ENCODE measurements at regions not wholly inside any gene's neighbourhood (a gene's known extent, or its start where the extent isn't known, plus 50 kb on each side); places are given as distances from the start of the nearest gene placed in this dataset.
"Not testable (repeated sequence)": the region's sequence is repeated elsewhere in the genome, so short reads cannot be mapped to it uniquely, and the experiment has no call there.

DNA sequence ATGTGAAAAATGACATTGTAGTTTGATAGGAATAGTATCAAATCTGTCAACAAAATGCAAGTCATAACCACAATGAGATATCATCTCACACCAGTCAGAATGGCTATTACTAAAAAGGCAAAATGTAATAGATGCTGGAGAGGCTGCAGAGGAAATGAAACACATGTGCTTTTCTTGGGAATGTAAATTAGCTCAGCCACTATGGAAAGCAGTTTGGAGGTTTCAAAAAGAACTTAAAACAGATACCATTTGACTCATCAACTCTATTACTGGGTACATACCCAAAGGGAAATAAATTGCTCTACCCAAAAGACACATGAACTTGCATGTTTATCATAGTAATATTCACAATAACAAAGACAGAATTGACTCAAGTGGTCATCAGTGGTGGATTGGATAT is 572.6 kb downstream of the TRIB2 start:
- Mint-ChIP-seq H3K27me3 (no peaks in the 10 kb centered on the region), H3K9me3 (ENCODE audit: low read depth) (peaks cover 10% of the 10 kb centered on the region), H3K4me3 (no peak overlapping the region), H3K27ac (no peak overlapping the region), H3K36me3 (no peaks in the 10 kb centered on the region), H3K4me1 (ENCODE audit: low read depth) (no peaks in the 10 kb centered on the region)

DNA sequence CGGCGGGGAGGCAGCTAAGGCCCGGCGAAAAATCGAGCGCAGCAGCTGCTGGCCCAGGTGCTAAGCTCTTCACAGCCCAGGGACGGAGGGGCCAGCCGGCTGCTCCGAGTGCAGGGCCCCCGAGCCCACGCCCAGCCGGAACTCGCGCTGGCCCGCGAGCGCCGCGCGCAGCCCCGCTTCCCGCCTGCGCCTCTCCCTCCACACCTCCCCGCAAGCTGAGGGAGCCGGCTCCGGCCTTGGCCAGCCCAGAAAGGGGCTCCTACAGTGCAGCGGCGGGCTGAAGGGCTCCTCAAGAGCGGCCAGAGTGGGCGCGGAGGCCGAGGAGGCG is 591.7 kb downstream of the TRIB2 start:
- not testable (repeated sequence) for H3K27me3 Mint-ChIP-seq; H3K9me3 Mint-ChIP-seq (ENCODE audit: low read depth); H3K27ac Mint-ChIP-seq; H3K4me3 Mint-ChIP-seq; H3K4me1 Mint-ChIP-seq (ENCODE audit: low read depth); H3K36me3 Mint-ChIP-seq

DNA sequence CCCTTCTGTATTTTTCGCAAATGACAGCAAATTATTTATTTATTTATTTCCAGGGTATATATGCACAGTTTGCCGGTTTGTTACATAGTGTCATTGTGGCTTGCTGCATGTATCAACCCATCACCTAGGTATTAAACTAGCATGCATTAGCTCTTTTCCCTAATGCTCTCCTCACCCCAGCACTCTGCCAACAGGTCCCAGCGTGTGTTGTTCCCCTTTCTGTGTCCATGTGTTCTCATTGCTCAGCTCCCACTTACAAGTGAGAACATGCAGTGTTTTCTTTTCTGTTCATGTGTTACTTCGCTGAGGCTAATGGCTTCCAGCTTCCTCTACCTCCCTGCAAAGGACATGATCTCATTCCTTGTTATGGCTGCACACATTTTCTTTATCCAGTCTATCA is 592.3 kb downstream of the TRIB2 start:
- no peak overlapping the region for H3K4me3 Mint-ChIP-seq
- no peak overlapping the region for H3K27ac Mint-ChIP-seq
- no peaks in the 10 kb centered on the region for H3K36me3 Mint-ChIP-seq
- peaks cover 8% of the 10 kb centered on the region for H3K9me3 Mint-ChIP-seq (ENCODE audit: low read depth)
- no peaks in the 10 kb centered on the region for H3K27me3 Mint-ChIP-seq
- no peaks in the 10 kb centered on the region for H3K4me1 Mint-ChIP-seq (ENCODE audit: low read depth)

GRCh38 chr2:13332060-13332459 is 615.3 kb downstream of the TRIB2 start:
- peaks cover 6% of the 10 kb centered on the region for H3K9me3 Mint-ChIP-seq (ENCODE audit: low read depth)
- H3K4me1 Mint-ChIP-seq (ENCODE audit: low read depth) = no peaks in the 10 kb centered on the region

GRCh38 chr2:13334071-13334470 is 617.3 kb downstream of the TRIB2 start:
- not testable (repeated sequence) for H3K27me3 Mint-ChIP-seq; H3K27ac Mint-ChIP-seq; H3K36me3 Mint-ChIP-seq; H3K9me3 Mint-ChIP-seq (ENCODE audit: low read depth); H3K4me1 Mint-ChIP-seq (ENCODE audit: low read depth); H3K4me3 Mint-ChIP-seq

More at GRCh38 chr2:13332060-13332459, 615.3 kb downstream of the TRIB2 start:
- Mint-ChIP-seq H3K27ac (no peak overlapping the region), H3K4me3 (no peak overlapping the region), H3K36me3 (no peaks in the 10 kb centered on the region), H3K27me3 (no peaks in the 10 kb centered on the region)

DNA sequence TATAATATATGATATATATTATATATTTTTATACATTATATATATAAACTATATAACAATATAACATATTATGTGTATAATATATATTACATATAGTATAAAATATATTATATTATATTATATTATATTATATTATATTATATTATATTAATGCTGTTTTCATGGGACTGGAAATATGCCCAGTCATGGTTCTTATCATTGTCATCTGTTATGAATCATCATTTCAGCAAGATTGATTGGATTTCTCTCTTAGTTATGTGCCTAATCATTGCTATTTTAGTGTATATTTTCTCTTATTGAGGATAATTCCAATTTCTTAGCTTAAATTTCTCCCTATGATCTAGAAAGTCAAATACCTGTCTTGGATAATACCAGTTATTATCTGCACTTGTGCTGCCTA is 617.8 kb downstream of the TRIB2 start:
- no peak overlapping the region for H3K4me3 Mint-ChIP-seq

GRCh38 chr2:13335862-13336535 is 619.3 kb downstream of the TRIB2 start:
- H3K9me3 Mint-ChIP-seq (ENCODE audit: low read depth) = peaks cover 6% of the 10 kb centered on the region
- H3K36me3 Mint-ChIP-seq = no peaks in the 10 kb centered on the region
- H3K4me3 Mint-ChIP-seq = no peak overlapping the region
- no peak overlapping the region for H3K27ac Mint-ChIP-seq
- H3K4me1 Mint-ChIP-seq (ENCODE audit: low read depth) = no peaks in the 10 kb centered on the region
- H3K27me3 Mint-ChIP-seq = no peaks in the 10 kb centered on the region

More for the DNA sequence above, 617.8 kb downstream of the TRIB2 start:
- H3K27ac Mint-ChIP-seq = no peak overlapping the region
- no peaks in the 10 kb centered on the region for H3K36me3 Mint-ChIP-seq
- peaks cover 6% of the 10 kb centered on the region for H3K9me3 Mint-ChIP-seq (ENCODE audit: low read depth)
- H3K27me3 Mint-ChIP-seq = no peaks in the 10 kb centered on the region
- H3K4me1 Mint-ChIP-seq (ENCODE audit: low read depth) = no peaks in the 10 kb centered on the region

GRCh38 chr2:13351068-13351467 is 634.3 kb downstream of the TRIB2 start:
- no peaks in the 10 kb centered on the region for H3K9me3 Mint-ChIP-seq (ENCODE audit: low read depth)
- H3K4me3 Mint-ChIP-seq = no peak overlapping the region
- H3K4me1 Mint-ChIP-seq (ENCODE audit: low read depth) = no peaks in the 10 kb centered on the region
- H3K27ac Mint-ChIP-seq = no peak overlapping the region
- no peaks in the 10 kb centered on the region for H3K36me3 Mint-ChIP-seq
- peaks cover 2% of the 10 kb centered on the region for H3K27me3 Mint-ChIP-seq

- Mint-ChIP-seq H3K9me3 (ENCODE audit: low read depth) (no peaks in the 10 kb centered on the region), H3K4me3 (no peak overlapping the region), H3K4me1 (ENCODE audit: low read depth) (no peaks in the 10 kb centered on the region), H3K27me3 (peaks cover 2% of the 10 kb centered on the region), H3K27ac (no peak overlapping the region), H3K36me3 (no peaks in the 10 kb centered on the region)
Measured at GRCh38 chr2:13353083-13353482, 636.3 kb downstream of the TRIB2 start.

- no peaks in the 10 kb centered on the region for H3K36me3 Mint-ChIP-seq
Measured at GRCh38 chr2:13354031-13354430, 637.3 kb downstream of the TRIB2 start.

GRCh38 chr2:13381928-13382327 is 665.2 kb downstream of the TRIB2 start:
- H3K4me1 Mint-ChIP-seq (ENCODE audit: low read depth); H3K9me3 Mint-ChIP-seq (ENCODE audit: low read depth); H3K4me3 Mint-ChIP-seq; H3K27me3 Mint-ChIP-seq; H3K27ac Mint-ChIP-seq; H3K36me3 Mint-ChIP-seq: not testable (repeated sequence)

More at GRCh38 chr2:13354031-13354430, 637.3 kb downstream of the TRIB2 start:
- Mint-ChIP-seq H3K27me3 (peaks cover 2% of the 10 kb centered on the region), H3K9me3 (ENCODE audit: low read depth) (no peaks in the 10 kb centered on the region), H3K27ac (no peak overlapping the region), H3K4me1 (ENCODE audit: low read depth) (no peaks in the 10 kb centered on the region), H3K4me3 (no peak overlapping the region)

GRCh38 chr2:13389172-13389571 is 672.4 kb downstream of the TRIB2 start:
- not testable (repeated sequence) for H3K4me1 Mint-ChIP-seq (ENCODE audit: low read depth); H3K4me3 Mint-ChIP-seq; H3K27me3 Mint-ChIP-seq; H3K36me3 Mint-ChIP-seq; H3K27ac Mint-ChIP-seq; H3K9me3 Mint-ChIP-seq (ENCODE audit: low read depth)

DNA sequence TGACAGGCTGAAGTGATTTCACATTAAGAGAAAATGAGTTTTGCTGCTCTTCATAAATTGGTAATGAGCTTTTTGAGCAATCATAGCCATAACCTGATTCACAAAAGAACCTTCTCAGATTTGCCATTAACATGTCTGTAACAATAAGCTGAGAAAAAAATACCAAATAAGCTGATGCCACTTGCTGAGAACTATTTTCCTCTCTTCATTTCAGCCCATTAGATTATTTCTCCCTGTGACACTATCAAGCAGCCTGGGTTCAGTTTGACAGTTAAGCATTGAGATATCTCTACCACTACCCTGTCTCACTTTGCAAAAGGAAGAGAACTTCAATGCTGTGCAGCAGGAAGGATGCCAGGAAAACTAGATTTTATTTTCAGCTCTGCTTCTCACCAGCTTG is 673.9 kb downstream of the TRIB2 start:
- H3K4me1 Mint-ChIP-seq (ENCODE audit: low read depth) = no peaks in the 10 kb centered on the region
- H3K9me3 Mint-ChIP-seq (ENCODE audit: low read depth) = peaks cover 4% of the 10 kb centered on the region
- no peak overlapping the region for H3K4me3 Mint-ChIP-seq
- no peaks in the 10 kb centered on the region for H3K27me3 Mint-ChIP-seq
- no peak overlapping the region for H3K27ac Mint-ChIP-seq
- no peaks in the 10 kb centered on the region for H3K36me3 Mint-ChIP-seq

- Mint-ChIP-seq H3K36me3 (no peaks in the 10 kb centered on the region), H3K9me3 (ENCODE audit: low read depth) (peaks cover 15% of the 10 kb centered on the region), H3K27me3 (no peaks in the 10 kb centered on the region), H3K27ac (no peak overlapping the region), H3K4me3 (no peak overlapping the region), H3K4me1 (ENCODE audit: low read depth) (no peaks in the 10 kb centered on the region)
Measured at GRCh38 chr2:13401312-13401711, 684.6 kb downstream of the TRIB2 start.

- Mint-ChIP-seq H3K36me3 (no peaks in the 10 kb centered on the region), H3K9me3 (ENCODE audit: low read depth) (peaks cover 8% of the 10 kb centered on the region), H3K27me3 (no peaks in the 10 kb centered on the region), H3K4me1 (ENCODE audit: low read depth) (no peaks in the 10 kb centered on the region), H3K4me3 (no peak overlapping the region), H3K27ac (no peak overlapping the region)
Measured at GRCh38 chr2:13413989-13414388, 697.3 kb downstream of the TRIB2 start.

GRCh38 chr2:13414897-13415296 is 698.2 kb downstream of the TRIB2 start:
- H3K4me1 Mint-ChIP-seq (ENCODE audit: low read depth) = no peaks in the 10 kb centered on the region
- H3K27ac Mint-ChIP-seq = no peak overlapping the region
- no peaks in the 10 kb centered on the region for H3K27me3 Mint-ChIP-seq
- no peaks in the 10 kb centered on the region for H3K36me3 Mint-ChIP-seq
- H3K4me3 Mint-ChIP-seq = no peak overlapping the region
- peaks cover 8% of the 10 kb centered on the region for H3K9me3 Mint-ChIP-seq (ENCODE audit: low read depth)

Data from activated naive CD8-positive, alpha-beta T cell (primary cell).